ENCODE measurements at regions not wholly inside any gene's neighbourhood (a gene's known extent, or its start where the extent isn't known, plus 50 kb on each side); places are given as distances from the start of the nearest gene placed in this dataset.

- no peak for DNase-seq (ENCODE audit: low read depth)
These were observed 122.3 kb downstream of the RPS12 start for GRCh38 chr6:132936646-132937045.

DNA sequence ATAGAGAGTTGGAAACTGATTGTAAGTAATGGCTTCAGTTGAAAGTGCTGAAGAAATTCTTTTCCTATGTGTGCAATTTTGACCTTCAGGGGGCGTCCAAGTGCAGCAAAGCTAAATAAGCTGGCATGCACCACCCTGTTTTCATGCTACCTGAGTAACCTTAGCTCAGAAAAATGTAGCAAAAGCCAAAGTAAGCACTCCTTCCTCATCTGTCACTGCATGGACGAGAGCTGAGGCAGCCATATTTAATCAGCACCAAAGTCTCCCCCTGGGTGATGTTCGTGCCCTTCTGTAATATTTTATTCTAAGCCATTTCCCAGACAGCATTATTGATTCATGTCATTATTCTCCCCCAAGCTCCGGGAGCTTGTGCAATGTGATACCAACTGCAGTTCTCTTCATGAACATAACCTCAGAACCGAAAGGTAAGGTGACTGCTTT, 123.1 kb downstream of the RPS12 start:
- DNase-seq (ENCODE audit: low read depth) = no peak

DNA sequence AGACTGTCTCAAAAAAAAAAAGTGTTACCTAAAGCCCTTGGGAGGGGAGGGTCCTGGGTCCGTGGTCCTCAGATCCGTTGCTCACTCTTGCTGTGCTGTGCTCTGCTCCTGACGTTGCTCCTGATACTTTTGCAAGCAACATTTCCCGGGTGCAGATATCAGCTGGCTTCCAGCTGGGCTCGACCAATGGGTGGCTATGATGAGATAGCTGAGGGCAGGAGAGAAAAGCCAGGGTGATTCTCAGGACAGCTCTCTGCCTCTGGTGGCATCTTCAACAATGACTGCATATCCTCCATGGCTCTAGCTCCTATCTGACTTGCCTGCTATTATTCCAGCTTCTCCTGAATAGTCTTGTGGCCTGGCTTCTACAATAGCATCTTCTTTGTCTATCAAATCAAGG, 134.5 kb downstream of the RPS12 start:
- DNase-seq (ENCODE audit: low read depth) = no peak

GRCh38 chr6:132950566-132950965, 136.2 kb downstream of the RPS12 start:
- no peak for DNase-seq (ENCODE audit: low read depth)

DNA sequence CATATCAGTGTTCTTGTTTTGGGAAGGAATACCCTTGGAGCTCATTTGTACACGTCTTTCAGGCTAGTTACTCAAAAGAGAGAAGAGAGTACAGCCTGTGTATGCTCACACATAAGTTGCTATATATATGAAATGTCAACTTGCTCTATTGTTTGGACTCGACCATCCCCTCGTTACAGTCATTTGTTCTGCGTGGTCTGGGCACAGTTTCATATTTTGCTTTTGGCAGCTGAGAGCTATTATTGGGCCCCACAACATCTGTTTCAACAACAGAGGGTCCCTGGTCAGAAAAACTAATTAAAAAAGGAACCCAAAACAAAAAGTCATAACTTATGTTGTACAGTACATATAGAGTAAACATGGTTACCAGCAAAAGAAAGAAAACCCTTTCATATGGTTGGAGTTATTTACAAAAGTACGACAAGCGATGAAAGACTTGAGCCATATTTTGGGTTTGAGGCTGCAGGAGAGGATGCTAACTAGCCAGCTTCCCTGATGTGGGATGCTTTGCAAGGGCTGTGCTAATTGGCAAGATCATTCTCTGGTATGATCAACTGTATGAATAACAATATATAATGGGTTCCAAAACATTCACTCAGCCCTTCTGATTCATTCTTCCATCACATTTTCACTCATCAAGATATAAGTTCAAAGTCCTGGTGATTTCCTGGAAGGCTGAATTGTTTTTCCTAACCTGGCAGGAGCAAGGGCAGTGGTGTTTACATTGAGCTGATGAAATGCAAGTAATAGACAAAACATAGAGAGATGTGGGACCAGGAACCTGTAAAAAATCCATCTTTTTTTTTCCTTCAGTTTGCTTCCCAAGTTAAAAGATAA, 137.9 kb downstream of the RPS12 start:
- DNase-seq (ENCODE audit: low read depth) = no peak

GRCh38 chr6:132952986-132953385, 138.6 kb downstream of the RPS12 start:
- DNase-seq (ENCODE audit: low read depth) = no peak

DNA sequence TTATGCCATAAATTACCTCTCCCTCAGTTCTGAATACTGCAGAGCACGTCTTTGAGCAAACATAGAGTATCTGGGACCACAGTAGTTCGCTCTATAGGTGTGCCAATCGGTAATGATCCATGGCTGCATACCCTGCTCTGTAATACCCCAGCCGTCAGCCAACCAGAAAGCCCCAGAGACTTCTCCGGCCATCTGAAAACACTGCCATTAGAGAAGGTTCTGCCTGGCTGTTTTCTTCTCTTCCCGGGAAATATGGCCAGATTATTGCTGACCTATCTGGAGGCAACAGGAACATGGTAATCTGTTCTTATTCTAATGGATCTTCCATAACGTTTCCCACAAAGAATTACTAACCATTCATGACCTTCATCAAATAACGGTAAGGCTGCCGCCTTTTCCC, 139.9 kb downstream of the RPS12 start:
- DNase-seq (ENCODE audit: low read depth) = no peak

DNA sequence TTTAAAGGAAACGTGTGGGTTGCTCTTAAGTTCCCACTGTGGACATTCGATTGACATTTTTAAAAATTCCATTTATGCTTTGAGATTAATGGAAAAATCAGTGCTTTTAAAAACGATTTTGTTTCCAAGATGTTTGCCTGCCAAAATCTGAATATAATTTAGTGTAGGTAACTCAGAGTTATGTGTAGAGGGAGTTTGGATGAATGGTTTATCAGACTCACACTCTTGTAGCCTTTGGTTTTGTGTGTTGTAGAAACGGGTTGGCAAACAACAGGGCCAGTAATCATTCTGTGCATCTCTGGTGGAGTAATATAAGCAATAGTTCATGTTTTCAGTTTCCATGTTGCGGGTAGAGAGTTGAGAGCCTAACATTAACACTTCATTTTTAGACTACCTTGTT, 140.6 kb downstream of the RPS12 start:
- DNase-seq (ENCODE audit: low read depth) = no peak

DNA sequence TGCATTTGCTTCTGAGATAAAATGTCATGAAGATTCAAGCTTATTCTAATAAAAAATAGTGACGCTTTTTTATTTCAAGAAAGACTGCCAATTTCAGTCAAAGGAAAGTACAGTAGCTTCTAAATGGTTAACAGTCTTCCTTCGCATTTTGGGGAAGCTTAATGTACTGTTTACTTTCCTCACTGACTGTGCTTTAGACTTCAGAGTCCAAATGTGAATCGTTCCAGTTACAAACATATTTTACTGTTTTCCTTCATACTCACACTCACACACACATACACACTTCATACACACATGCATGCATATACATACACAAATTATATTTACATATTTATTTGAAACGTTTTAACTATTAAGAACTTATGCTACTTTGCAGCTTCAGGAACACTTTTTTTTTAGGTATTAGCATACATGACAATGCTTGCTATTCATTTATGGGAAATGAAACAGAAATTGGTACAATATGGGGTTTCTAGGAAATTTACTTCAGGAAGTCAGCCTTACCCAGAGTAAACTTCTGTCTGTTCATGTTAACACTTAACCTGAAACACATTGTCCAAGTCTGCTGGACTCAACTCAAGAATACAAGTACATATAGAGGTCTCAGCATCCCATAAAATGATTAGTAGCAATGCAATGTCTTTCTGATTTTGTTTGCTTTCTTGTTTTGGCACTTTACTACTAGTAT, 145.4 kb downstream of the RPS12 start:
- DNase-seq (ENCODE audit: low read depth) = no peak

DNA sequence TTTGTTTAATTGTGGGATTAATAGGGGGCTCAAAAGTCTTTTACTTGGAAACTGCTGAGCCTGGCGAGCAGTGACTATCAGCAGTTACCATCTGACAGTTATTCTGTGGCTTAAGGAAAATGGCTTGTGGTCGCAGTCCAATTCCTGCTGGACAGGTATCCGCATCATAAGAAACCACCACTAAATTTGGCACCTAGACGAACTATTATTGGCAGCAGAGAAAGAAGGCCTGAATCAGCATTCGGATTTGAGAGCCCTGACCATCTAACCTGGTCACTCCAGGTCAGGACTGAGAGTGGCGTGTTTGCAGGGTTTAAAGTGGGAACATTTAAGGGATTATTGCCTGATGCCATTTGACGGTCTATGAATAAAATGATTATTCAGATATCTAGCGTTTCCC, 146.4 kb downstream of the RPS12 start:
- DNase-seq (ENCODE audit: low read depth) = no peak

GRCh38 chr6:132961122-132961521, 146.8 kb downstream of the RPS12 start:
- peak; percentile 65 for DNase-seq (ENCODE audit: low read depth)

- no peak for DNase-seq (ENCODE audit: low read depth)
These were observed 147.2 kb downstream of the RPS12 start for GRCh38 chr6:132961610-132962009.

DNA sequence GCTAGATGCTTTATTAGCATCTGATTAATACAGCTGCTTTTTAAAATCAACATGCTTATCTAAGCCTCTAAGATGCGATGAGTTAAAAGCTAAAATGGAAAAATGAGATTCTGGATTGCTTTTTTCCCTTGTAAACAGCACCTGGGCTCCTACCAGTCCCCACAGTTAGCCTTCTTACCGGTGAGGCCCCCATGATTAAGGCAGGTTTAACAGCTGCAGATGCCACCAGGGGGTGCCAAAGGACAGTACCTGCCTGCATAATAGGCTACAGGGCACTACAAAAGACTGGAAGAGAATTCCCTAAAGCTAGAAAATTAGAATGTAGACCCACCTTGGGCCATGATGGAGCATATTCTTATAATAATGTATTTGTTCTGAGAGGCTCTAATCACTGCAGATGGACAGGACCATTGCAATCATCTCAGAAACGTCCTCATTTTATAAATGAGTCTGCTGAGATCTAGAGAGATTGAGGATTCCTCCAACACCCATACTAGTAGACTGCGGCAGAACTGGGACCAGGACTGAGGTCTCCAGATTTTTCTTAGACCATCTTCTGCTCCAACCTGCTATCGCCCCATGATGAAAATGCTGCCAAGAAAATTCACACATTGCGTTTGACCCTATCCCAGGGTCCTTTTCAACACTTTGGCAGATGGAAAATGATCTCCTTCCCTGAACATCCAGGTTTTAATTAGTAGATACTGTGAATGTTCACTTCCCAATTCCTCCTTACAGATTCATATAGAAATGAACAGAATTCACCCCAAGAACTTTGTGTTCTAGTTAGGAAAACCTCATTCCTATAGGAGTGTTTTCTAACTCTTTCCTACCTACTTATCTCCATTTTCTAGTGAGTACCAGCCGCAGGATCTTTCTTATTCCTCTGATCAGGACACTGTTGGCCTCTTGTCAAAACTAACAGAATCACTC, 148.8 kb downstream of the RPS12 start:
- peak; percentile 14 for DNase-seq (ENCODE audit: low read depth)

- DNase-seq (ENCODE audit: low read depth) = peak; percentile 6
These were observed 149.9 kb downstream of the RPS12 start for GRCh38 chr6:132964101-132964867.

GRCh38 chr6:132964868-132965382, 150.6 kb downstream of the RPS12 start:
- no peak for DNase-seq (ENCODE audit: low read depth)

GRCh38 chr6:132967871-132968270, 153.5 kb downstream of the RPS12 start:
- DNase-seq (ENCODE audit: low read depth) = no peak

GRCh38 chr6:132968419-132968950, 154.1 kb downstream of the RPS12 start:
- DNase-seq (ENCODE audit: low read depth) = no peak

GRCh38 chr6:132969196-132969595, 154.8 kb downstream of the RPS12 start:
- no peak for DNase-seq (ENCODE audit: low read depth)

DNA sequence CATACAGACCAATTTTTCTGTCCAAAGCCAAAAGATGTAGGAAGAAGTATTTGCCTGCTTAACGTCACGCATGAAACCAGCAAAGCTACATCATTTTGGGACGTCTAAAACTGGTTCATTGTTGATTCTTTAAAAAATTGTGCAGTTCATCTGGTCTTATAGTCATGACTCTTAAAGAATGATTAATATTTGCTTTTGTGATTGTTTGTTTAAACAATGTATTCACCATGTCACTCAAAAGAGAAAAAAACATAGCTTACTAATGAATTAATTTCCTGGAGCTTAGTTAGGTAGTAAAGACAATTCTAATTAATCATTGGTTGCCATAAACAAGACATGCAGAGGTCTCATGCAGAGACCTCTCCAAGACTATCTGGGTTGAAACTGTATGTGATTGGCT, 157.3 kb downstream of the RPS12 start:
- no peak for DNase-seq (ENCODE audit: low read depth)

DNA sequence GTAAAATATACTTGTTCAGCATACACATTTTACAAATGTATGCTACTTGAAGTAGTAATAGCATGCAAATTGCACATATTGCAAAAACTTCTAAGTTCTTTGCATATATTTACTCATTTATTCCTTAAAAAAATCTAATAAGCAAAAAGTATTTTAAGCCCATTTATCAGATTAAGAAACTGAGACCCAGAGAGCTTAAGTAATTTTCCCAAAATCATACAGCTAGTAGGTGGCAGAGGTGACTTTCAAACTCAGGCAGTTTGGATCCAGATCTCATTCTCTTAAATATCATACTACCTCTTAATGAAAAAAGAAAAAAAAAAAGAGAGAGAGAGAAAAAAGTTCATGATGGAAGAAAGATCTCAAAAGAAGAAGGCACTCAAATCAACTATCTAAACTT, 157.9 kb downstream of the RPS12 start:
- no peak for DNase-seq (ENCODE audit: low read depth)

- DNase-seq (ENCODE audit: low read depth) = no peak
These were observed 158.6 kb downstream of the RPS12 start for GRCh38 chr6:132972971-132973370.
